Adrenal gland (tissue), 5 donors: ENCODE measurements at regions not wholly inside any gene's neighbourhood (a gene's known extent, or its start where the extent isn't known, plus 50 kb on each side); places are given as distances from the start of the nearest gene placed in this dataset.

ENCODE experiments used
- CTCF ChIP-seq, 6 experiments: fragments of 450-650 bp in 4 of 6; fragments of 200-600 bp in 2 of 6; sonication (generic) in 1 of 6; IDR thresholded peaks; 1 replicate in 5 of 6; 2 replicates in 1 of 6; pipeline versions ENCODE4 v1.5.1 to v1.8.0; 2016 to 2021; ENCODE audit warnings: antibody characterized with exemption in 6 of 6, mild to moderate bottlenecking in 2 of 6, moderate library complexity in 1 of 6
- POLR2A ChIP-seq, 2 donors: fragments of 450-650 bp; IDR thresholded peaks; one replicate each; pipeline ENCODE4 v1.6.1; 2017; ENCODE audit warnings: antibody characterized with exemption in 2 of 2, mild to moderate bottlenecking in 2 of 2, moderate library complexity in 1 of 2
- donor health status: DM: no; HTN: no; CAD: no.

- no peak for TF ChIP-seq POLR2A (IDR thresholded peaks at IDR 0.05)
- TF ChIP-seq CTCF (IDR thresholded peaks at IDR 0.05): no peak
These were observed 145.2 kb downstream of the KATNIP start for GRCh38 chr16:27695161-27695560.
